Suppressor macrophage treated with lipopolysaccharide for 4 hours (primary cell): ENCODE measurements at regions not wholly inside any gene's neighbourhood (a gene's known extent, or its start where the extent isn't known, plus 50 kb on each side); places are given as distances from the start of the nearest gene placed in this dataset.
"Not testable (repeated sequence)": the region's sequence is repeated elsewhere in the genome, so short reads cannot be mapped to it uniquely, and the experiment has no call there.

Experiments
- DNase-seq: peaks from one replicate; pipeline ENCODE4 v3.0.0-alpha.2; 2020

DNA sequence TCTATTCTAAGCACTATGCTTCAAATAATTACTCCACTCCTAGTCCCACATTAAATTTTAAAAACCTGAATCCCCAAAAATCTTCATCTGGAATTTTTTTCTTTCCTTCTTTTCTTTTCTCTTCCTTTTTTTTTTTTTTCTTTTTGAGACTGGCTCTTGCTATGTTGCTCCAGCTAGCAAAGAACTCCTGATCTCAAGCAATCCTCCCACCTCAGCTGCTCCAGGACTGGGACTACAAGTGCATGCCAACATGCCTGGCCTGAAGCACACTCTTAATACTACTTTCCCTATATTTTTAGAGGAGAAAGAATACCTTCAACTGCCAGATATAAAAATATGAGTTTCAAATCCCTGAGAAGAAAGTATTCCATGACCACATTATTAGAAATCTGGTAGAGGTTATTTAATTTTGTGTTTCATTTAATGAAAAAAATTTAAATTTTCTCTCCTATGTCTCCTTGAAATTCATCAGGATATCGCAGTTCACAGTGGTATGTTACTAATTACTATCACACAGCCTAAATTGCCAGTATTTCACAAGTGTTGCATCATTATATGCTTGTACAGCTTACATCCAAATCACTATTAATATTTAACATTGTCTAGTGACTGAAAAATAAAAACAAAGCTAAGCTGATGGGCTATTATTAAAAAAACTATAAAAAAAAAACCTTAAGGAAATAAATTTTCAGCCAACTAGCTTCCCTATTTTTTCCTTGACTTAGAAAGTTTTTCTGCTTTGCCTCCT, 227.8 kb downstream of the NAF1 start:
- DNase-seq, result no peak

DNA sequence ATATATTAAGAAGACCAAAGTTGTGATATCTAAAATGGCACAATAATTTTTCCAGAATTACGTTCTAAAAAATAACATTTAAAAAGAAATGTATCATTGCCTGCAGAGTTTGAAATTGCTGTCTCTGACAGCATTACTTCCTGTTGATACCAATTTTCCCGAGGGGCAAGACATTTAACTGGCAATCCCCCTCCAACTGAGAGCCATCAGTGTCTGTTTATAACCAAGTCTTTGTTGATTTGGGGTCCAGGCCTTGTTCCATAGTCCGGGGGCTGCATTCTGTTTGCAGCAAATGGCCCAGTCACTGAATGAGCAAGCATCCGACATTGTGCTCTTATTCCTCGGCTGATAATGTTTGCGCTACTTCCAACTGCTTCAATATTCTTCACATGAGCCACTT, 231.5 kb downstream of the NAF1 start:
- no peak for DNase-seq

DNA sequence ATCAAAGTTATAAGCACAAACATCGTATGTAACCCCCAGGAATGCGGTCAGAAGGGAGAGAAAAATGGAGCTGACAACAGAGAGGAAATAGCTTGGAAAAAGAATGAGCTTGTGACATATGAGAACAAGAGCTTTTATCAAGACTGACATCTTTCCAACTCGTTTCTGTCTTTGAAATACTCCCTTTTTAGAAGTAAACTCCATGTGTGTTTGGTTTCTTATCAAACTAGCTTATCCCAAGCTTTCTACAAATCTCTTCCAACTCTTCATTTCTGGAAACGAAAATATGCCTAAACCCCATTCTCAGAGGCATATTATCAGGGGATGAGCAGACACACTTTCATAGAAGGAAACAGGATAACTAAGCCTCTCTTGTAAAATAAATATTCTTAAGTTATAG, 235.4 kb downstream of the NAF1 start:
- no peak for DNase-seq

DNA sequence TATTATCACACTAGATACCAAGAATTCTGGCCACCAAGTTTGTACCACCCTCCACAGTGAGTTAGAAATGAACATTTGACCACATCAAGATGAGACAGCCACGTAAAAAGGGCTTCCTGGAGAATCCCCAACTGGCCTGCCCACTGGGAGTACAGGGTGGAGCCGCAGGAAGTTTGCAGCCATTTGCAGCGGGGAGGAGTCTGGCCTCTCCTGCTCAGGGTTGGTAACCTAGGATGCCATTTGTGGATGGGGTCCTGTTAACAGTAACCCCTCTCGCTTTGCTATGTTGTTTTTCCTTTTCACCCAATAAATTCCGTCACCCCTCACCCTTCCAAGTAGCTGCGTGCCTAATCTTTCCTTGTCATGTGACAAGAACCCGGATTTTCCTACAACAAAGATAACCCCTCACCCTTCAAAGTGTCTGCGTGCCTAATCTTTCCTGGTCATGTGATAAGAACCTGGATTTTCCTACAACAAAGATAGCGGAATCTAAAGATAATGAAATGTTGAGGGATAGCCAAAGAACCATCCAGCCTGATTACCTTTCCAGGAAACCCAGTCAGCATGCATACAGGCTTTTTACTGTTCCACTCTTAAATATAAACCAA, 245.4 kb downstream of the NAF1 start:
- no peak for DNase-seq

DNA sequence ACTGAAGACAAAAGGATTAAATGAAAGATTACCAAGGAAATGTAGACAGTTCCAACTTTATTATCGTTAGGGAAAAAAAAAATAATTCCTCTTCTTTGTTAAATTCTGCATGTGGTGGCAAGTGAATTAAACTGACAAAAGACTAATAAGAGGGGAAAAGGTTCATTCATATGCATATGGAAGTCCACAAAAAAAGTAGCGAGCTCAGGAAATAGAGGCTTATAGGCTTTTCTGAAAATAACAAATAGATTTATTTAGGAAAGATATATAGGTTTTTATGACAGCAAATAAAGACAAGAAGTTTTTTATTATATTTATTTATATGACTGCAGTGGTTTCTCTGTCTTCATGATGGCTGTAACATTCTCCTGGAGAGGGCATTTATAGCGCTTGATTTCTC, 246.0 kb downstream of the NAF1 start:
- DNase-seq, result no peak

DNA sequence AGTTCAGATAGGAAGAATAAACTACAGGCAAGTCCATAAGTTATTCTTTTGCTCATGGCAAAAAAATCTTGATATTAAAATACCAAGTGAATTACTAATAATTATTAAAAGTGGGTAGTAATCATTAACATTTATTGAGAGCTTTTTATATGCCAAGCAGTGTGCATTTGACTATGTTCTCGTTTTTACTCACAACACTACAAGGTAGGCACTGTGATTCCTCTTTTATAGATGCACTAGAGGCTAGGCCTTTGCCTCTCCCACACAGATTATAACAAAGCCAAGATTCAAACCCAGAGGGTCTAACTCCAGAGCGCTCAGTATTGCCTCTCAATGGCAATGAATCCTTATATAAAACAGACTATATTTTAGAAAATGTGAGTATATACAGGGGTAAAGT, 254.2 kb downstream of the NAF1 start:
- no peak for DNase-seq

DNA sequence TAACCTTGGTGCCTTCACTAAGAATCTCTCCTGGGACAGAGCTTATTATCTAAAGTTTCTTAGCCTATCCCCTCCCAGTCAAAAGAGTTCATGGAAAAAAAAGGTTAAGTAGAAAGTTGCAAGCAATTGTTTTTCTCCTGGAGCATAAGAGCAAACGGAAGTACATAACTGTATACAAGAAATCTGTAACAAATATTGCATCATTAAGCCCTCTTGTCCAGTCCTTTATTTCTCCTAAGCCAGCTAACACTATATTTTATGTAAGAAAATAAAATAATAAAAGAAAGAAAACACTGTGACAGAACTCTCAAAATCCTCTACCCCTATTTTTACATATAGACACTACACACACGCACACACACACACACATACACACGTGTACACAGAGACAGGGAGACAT, 255.3 kb downstream of the NAF1 start:
- DNase-seq, result no peak

DNA sequence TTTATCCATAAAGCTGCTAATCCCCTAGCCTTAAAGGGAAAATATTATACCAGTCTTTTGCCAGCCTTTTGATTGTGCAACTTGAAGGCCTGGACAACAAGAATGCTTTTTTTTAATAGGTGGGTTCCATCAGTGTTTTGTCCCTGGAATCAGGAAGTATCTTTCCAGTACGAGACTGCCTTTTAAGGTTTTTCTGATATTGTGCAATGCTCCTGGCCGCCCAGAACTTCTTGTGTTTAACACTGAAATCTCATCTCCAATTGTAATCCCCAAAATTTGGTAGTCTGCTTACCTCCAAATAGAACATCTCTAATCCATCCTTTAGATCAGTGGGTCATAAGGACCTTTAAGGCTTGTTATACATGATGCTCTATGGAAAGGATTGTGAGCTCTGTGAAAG, 256.7 kb downstream of the NAF1 start:
- no peak for DNase-seq

DNA sequence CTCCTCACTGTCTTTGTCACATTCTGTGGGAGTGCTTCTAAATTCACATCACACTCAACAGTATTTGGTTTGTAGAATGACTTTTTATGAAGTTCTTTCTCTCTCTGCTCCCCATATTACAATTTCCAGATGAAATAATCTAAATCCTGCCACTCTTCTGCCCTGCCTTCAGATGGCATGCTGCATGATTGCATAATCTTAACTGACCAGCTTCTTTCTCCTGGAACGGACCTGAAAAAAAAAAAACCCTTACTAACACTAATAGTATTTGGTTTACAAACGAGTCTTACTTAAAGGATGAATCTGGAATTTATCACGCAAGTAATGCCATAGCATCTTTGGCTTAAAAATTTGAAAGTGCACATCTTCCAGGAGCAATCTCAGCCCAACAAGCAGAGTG, 272.3 kb downstream of the NAF1 start:
- no peak for DNase-seq

DNA sequence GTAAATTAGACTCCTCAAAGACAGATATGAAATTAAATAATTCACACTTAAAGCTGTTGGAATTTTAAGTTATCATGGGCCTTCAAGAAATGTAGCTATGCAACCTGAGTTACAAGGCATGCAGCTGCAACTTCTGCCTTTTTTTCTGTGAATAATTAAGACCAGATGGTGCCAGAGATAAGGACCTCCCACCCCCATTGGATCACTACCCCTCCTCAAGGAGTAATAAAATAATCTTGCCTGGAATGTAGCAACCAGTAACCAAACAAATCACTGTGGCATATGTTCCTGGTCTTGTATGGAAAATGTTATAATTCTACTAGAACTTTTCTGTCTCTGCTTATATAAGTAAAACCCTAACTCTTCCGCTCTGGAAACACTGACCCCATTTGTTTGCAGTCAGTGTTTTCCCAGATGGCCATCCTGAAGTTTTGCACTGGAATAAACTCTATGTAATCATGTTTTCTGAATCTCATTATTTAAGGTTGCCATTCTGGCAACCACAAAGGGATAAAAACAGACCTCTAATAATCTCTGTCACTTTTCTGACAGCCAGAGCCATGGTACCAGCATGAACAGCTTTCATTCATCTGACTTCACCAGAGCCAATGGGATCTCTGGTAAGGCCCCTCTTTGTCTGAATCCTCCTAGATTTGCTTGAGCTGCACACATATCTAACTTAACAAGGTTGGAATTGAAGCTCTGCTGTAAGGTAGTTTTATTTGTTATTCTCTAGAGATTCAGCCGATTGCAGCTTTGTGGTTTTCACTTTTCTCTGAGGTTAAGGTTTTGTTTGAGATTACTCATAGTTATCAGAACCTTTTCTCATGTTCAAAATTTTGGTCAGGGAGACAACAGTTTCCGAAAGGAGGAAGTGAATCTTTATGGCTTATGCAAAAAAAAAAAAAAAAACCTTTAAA, 274.6 kb downstream of the NAF1 start:
- DNase-seq, result no peak

DNA sequence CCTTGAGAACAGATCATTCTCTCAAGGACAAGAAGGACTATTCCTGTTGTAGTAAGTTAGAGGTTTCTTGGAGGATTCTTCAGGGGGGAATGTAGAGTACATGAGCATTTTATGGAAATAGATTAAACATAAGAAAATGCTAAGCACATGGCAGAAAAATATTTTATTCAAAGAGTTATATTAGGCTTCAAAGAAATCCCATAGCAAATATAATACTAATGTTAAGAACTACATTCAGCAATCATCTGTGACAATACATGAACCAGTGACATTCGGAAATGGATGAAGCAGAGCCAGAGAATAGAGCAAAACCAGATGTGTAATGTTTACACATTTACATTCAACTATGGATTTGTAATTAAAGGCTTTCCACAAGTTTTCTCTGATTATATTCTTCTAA, 288.6 kb downstream of the NAF1 start:
- no peak for DNase-seq

DNA sequence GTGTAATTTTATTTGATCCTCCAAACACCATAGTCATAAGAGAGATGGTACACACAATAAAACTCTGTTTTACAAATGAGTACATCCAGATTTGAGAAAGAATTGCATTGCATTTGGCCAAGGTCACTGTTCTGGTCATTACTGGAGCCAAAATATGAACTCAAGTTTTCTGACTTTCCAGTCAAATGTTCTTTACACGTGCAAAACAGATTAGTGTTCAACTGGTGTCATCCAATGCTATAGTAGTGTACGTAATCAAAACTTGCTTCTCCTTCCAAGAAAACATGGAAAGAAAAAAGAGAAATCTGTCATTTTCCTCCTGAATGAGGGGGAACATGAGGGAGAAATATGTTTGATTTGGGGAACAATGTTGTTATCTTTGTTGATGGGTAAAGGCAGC, 291.9 kb downstream of the NAF1 start:
- DNase-seq, result no peak

DNA sequence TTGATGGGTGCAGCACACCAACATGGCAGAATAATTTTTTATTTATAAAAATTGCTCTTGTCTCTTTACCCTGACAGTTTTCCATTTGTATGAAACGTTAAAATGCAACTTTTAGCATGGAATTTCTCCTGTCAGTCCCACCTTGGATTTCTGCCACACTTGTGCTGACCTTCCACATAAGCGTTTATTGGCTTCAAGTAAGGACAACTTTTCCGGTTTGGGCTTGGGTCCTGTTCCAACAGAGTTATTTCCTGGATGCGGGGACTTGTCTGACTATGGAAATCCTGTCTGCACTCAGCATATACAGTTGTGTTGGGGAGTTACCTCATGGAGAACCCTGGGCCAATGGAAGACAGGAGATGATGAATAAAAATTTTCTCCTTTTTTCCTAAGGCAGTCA, 294.7 kb downstream of the NAF1 start:
- DNase-seq, result no peak

DNA sequence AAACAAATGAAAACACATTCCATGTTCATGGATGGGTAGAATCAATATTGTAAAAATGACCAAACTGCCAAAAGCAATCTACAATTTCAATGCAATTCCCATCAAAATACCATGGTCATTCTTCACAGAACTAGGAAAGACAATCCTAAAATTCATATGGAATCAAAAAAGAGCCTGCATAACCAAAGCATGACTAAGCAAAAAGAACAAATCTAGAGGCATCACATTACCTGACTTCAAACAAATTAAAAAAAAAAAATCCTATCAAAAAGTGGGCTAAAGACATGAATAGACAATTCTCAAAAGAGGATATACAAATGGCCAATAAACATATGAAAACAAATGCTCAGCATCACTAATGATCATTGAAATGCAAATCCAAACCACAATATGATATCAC, 297.5 kb downstream of the NAF1 start:
- DNase-seq, result no peak

DNA sequence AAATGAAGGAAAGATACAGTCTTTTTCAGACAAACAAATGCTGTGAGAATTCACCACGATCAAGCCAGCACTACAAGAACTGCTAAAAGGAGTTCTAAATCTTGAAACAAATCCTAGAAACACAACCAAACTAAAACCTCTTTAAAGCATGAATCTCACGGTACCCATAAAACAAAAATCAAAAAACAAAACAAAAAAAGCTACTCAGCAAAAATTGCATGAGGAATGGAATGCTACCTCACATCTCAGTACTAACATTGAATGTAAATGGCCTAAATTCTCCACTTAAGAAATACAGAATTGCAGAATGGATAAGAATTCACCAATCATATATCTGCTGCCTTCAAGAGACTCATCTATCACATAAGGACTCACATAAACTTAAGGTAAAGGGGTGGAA, 300.1 kb downstream of the NAF1 start:
- DNase-seq, result no peak

DNA sequence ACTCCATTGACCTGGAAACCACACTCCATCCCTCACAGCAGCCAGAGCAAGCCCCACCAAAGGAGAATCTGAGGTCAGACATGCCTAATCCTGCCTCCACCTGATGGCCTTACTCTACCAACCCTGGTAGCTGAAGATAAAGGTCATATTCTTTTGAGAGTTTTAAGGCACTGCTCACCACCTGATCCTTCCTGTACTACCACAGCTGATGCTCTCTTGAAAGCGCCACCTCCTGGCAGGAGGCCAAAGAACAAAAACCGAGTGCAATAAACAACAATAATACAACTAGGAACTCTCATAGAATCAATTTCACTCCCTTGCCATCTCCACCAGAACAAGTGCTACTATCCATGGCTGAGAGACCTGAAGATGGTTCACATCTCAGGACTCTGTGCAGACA, 301.6 kb downstream of the NAF1 start:
- DNase-seq, result no peak

DNA sequence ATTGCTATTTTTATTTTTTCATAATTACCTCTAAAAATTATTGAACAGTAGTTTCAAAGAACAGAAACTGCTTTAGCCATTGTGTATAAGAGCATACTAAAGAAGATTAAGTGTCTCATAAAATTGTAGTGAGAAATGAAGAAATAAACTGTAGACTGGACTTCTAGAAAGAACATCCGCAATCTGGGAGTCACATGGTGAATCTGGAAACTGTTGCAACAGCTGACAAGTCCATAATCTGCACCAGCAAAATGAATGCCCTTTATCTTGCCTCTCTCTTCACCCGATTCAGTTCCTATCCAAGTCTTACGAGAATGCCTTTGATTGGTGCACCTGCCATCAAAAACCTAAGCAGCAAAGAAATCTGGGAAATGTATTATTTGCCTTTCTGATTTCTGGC, 312.9 kb downstream of the NAF1 start:
- no peak for DNase-seq

DNA sequence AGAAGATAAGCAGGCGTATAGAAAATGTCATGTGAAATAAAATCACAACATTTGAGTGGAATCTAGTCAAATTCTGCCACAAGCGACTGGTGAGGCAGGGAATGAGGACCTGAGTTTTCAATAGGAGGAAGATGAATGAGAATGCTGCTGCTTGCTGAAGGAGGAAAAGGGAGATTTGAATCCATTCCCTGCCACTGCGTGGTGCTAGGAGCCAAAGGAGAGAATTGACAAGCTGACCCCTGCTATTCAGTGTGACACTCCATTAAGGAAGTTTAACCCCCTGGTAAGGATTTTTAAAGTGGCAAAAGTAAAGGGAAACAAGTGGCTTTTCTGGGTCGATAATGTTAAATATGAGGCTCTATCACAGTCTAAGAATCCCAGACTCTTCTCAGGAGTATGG, 314.0 kb downstream of the NAF1 start:
- no peak for DNase-seq

DNA sequence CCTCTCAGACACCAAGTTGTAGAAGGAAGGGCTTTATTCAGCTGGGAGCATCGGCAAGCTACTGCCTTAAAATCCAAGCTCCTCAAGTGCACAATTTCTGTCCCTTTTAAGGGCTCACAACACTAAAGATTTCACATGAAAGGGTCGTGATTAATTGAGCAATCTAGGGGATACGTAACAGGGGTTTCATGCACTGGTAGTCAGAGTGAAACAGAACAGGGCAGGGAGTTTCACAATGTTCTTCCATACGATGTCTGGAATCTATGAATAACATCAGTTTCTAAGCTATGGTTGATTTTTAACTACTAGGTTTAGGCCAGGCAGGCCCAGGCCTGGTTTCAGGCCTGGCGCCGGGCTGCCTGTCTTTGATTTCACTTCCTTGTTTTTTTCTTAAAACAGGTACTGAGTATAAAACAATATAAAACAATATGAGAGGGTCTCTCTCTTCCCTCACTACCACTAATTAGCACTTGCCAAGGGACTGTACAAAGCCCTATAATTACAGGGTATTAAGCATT, 315.4 kb downstream of the NAF1 start:
- not testable (repeated sequence) for DNase-seq

DNA sequence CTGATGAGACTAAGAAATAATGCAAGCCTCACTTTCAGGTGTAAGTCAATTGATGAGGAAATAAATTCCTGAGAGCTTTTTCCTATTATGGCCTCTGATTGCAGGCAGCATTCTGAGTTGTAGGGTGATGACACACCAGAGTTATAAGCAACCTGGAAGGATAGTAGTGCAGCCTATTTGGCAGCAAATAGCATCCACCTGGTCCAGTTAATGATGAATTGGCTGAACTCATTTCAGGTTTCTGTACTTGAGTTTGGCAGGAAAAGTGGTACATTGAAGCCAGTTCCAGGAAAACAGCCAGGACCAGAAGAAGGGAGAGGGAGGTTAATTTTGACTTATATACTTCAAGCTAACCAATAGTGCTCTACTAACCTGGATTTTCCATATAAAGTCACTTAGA, 316.8 kb downstream of the NAF1 start:
- no peak for DNase-seq

DNA sequence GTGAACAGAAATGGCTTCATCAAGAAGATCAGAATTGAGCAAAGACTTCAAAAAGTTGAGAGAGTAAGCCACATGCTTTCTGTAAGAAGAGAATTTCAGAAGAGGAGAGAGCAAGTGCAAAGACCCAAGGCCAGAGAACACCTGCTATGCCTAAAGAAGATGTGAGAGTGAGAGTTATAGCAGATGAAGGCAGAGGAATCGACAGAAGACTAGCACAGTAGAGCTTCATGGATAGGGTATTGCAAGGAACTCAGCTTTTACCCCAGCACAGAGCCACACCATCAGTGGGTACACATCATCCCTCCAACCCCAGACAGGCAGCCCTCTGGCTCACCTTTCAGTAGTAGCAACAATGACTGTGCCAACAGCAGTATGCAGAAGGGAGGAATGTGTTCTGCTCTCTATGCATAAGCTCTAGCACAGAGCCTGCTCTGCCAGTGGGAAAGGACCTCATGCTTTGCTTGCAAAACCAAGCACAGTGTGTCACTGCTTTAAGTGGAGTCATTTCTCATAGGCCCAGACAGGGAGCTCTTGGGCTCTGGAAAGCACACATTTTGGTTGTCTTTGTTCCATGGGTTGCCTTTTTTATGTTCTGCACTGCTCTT, 318.6 kb downstream of the NAF1 start:
- no peak for DNase-seq

DNA sequence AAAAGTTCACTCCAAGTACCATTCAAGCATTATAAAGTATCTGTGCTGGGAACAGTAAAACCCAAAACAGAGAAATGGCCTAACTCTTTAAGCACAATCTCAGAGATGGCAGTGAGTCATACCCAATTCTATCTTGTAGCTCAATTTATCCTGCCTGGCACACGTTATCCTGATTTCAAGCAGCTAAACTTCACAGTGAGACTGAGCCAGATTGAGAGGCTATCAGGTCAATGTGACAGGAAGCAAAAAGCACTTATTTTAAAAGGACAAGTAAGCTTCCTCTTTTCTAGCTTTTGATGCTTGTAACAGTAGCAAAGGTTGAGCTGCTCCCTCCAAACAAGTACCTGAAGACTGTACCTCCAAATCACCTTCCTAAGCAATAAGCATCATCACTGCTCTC, 324.9 kb downstream of the NAF1 start:
- DNase-seq, result no peak

DNA sequence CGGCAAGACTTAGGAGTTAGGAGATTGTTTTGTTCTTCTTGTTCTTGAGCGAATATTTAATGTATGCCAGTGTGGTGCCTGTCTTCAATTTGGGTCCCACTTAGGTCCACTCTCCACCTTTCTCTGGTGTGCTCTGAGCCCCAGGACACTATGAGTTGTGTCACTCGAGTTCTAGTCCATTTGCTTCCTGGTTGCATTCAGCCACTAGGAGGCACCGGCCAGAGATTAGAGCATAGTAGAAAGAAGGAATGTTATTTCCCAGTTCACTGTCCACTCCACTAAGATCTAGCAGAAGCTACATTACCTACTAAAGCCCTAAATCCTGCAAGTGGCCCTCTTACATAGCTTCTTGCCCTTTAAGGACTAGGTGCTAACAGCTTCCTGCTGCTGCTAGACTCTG, 326.9 kb downstream of the NAF1 start:
- DNase-seq, result no peak
